Naive thymus-derived CD8-positive, alpha-beta T cell (primary cell): ENCODE measurements at regions not wholly inside any gene's neighbourhood (a gene's known extent, or its start where the extent isn't known, plus 50 kb on each side); places are given as distances from the start of the nearest gene placed in this dataset.

Experiments
- ATAC-seq, 2 donors: fragments of 150-1000 bp; cut with Tn5 transposase in 1 of 2; sonication (Bioruptor Pico), chemical (Tn5 transposase) in 1 of 2; 1 replicate in 1 of 2; 2 replicates in 1 of 2; pipeline ENCODE4 v1.10.0; 2021; ENCODE audit warnings: mild to moderate bottlenecking in 2 of 2, moderate library complexity in 2 of 2
- POLR2A ChIA-PET: fragments of 350-600 bp; sonication (Branson Sonifier 250); formaldehyde crosslinking; loops from one replicate; lab custom pipeline; 2021; ENCODE audit warnings: antibody characterized with exemption; lab: Charles Lee
- DNase-seq, 10 donors: peaks; one replicate each; pipeline versions ENCODE4 v3.0.0 to v3.0.0-alpha.2; 2020 to 2022
- H3K27ac Mint-ChIP-seq, 10 donors: one replicate each; pipeline ENCODE4 v1.8.0; 2020 to 2022; ENCODE audit warnings: mild to moderate bottlenecking in 10 of 10, mixed read lengths in 10 of 10, moderate library complexity in 4 of 10, inconsistent platforms in 1 of 10
- H3K27me3 Mint-ChIP-seq, 5 donors: one replicate each; pipeline ENCODE4 v1.8.0; 2021 to 2022; ENCODE audit warnings: mixed read lengths in 5 of 5
- H3K36me3 Mint-ChIP-seq, 3 donors: one replicate each; pipeline ENCODE4 v1.8.0; 2020 to 2022; ENCODE audit warnings: mixed read lengths in 3 of 3, mild to moderate bottlenecking in 2 of 3, inconsistent platforms in 1 of 3
- H3K4me1 Mint-ChIP-seq, 4 donors: one replicate each; pipeline ENCODE4 v1.8.0; 2021 to 2022; ENCODE audit warnings: mixed read lengths in 4 of 4
- H3K4me3 Mint-ChIP-seq, 10 donors: one replicate each; pipeline ENCODE4 v1.8.0; 2020 to 2022; ENCODE audit warnings: mild to moderate bottlenecking in 10 of 10, mixed read lengths in 10 of 10, moderate library complexity in 6 of 10, inconsistent platforms in 1 of 10
- H3K9me3 Mint-ChIP-seq, 9 donors: one replicate each; pipeline ENCODE4 v1.8.0; 2020 to 2022; ENCODE audit warnings: mixed read lengths in 9 of 9, mild to moderate bottlenecking in 3 of 9, inconsistent platforms in 1 of 9, moderate library complexity in 1 of 9

GRCh38 chr10:91032611-91033206 is 111.8 kb upstream of the ANKRD1 start:
- H3K4me1 Mint-ChIP-seq, result peaks cover 14 to 31% (median 26%) of the 10 kb centered on the region in 4 donors
- DNase-seq (no peak), ATAC-seq (no peak)
- H3K27ac Mint-ChIP-seq, result peak overlapping the region in 5 of 10 donors; percentile 30 to 85 (median 49)
- H3K36me3 Mint-ChIP-seq, result no peaks in the 10 kb centered on the region
- H3K9me3 Mint-ChIP-seq, result peaks cover 0 to 14% (median 2%) of the 10 kb centered on the region in 9 donors
- H3K27me3 Mint-ChIP-seq, result no peaks in the 10 kb centered on the region
- H3K4me3 Mint-ChIP-seq, result no peak overlapping the region
- POLR2A ChIA-PET, result no interaction called here

DNA sequence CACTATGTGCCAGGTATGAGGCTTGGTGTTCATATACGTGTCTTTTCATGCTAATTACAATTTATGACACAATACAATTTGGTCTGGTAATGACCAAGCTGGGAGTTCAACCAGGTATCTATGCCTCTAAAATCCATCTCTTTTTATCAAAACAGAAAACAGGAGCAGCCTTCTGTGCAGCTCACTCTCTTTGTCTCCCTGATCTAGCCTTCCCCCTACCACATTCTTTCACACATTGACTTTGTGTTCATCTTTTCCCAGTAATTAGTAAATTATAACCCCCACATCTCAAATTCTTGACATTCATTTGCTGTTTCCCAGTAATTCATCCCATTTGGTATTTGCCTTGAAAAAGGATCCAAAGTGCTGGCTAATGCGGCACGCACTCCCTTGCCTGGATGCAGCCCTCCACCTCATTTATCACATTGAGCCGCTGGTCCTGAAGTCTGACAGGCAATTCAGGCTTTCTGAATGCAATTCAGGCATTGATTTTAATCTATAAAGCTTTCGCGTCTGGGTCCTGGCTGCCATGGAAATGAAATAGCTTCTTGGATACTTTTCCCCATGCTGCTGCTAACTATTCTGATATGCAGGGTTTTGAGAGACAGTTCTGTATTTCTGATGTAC is 112.5 kb upstream of the ANKRD1 start:
- ATAC-seq (no peak), DNase-seq (no peak)
- POLR2A ChIA-PET, result interaction anchor here (1.4 to 1.5 kb wide), 2 partner anchors 27 to 130 kb away, joined by 5 to 10 read pairs; no protein-coding TSS in a partner anchor
- Mint-ChIP-seq H3K36me3 (no peaks in the 10 kb centered on the region), H3K4me1 (peaks cover 14 to 31% (median 26%) of the 10 kb centered on the region in 4 donors), H3K27ac (peak overlapping the region; percentile 80 to 98 (median 89)), H3K27me3 (no peaks in the 10 kb centered on the region), H3K9me3 (peaks cover 0 to 14% (median 2%) of the 10 kb centered on the region in 9 donors), H3K4me3 (peak overlapping the region in 6 of 10 donors; percentile 12 to 82 (median 70))

- Mint-ChIP-seq H3K36me3 (no peaks in the 10 kb centered on the region), H3K4me1 (peaks cover 16 to 31% (median 26%) of the 10 kb centered on the region in 4 donors), H3K27ac (peak overlapping the region; percentile 80 to 98 (median 89)), H3K4me3 (peak overlapping the region in 9 of 10 donors; percentile 8 to 82 (median 68)), H3K9me3 (peaks cover 0 to 14% (median 2%) of the 10 kb centered on the region in 9 donors), H3K27me3 (no peaks in the 10 kb centered on the region)
- peak; percentile 97 to 99 for ATAC-seq
- POLR2A ChIA-PET, result interaction anchor here (1.4 to 1.5 kb wide), 2 partner anchors 27 to 129 kb away, joined by 5 to 10 read pairs; no protein-coding TSS in a partner anchor
- peak in 9 of 10 donors; percentile 1 to 79 (median 50) for DNase-seq
Measured at GRCh38 chr10:91034042-91034441, 113.2 kb upstream of the ANKRD1 start.

DNA sequence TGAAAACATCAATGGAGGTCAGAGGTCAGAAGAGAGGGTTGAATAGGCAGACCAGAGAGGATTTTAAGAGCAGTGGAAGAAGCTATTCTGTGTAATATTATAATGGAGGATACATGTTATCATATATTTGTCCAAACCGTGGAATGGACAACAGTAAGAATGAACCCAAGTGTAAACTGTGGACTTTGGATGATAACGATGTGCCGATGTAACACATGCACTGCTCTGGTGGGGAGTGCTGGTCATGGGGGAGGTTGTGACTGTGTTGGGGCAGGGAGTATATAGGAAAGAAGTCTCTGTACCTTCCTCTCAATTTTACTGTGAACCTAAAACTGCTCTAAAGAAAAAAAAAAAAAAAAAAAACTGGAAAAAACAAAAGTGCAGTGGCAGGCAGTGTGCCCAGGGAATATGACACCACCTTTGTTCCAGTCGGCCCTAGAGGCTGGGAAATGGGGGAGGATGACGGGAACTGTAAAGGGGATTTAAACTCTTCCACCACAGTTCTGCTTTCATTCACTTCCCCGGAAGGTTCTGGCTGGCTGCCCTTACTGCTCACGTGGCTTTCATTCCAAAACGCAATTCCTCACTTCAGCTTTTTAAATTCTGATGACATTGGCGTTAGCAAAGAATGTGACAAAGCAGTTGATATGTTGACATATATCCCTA is 113.7 kb upstream of the ANKRD1 start:
- H3K27me3 Mint-ChIP-seq, result no peaks in the 10 kb centered on the region
- no peaks in the 10 kb centered on the region for H3K36me3 Mint-ChIP-seq
- POLR2A ChIA-PET, result interaction anchor here (1.4 to 1.5 kb wide), 2 partner anchors 28 to 129 kb away, joined by 5 to 10 read pairs; no protein-coding TSS in a partner anchor
- H3K27ac Mint-ChIP-seq, result peak overlapping the region; percentile 80 to 98 (median 89)
- DNase-seq, result no peak
- H3K9me3 Mint-ChIP-seq, result peaks cover 0 to 14% (median 2%) of the 10 kb centered on the region in 9 donors
- peak overlapping the region in 9 of 10 donors; percentile 8 to 82 (median 68) for H3K4me3 Mint-ChIP-seq
- peaks cover 16 to 31% (median 26%) of the 10 kb centered on the region in 4 donors for H3K4me1 Mint-ChIP-seq
- ATAC-seq, result no peak

DNA sequence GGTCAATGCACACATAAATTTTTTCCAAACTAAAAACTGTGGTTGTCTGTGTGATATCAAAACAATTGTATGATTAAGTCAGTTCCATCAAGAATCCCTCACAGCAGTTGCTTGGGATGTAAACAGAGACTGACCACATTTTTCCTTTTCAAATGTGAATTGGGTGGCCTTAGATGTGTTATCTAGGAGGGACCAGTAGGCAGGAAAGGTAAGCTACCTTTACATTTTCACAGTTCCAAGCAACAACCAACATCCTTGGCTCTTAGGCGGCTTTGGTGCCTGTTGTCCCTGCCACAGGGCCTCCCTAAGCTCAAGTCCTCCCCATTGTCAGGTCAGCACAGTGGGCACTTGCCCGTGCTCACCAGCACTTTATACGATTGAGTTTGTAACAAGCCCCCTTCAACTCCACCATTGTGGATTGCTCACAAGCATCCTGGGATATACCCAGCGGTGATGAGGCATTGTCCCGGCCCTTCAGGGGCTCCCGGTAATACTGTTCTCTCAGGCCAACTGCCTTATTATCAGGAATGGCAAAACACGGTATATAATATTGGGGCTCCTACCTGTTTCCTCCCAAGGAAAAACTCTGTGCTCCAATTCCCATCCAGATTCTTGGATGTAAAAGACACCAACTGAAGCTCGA is 114.9 kb upstream of the ANKRD1 start:
- Mint-ChIP-seq H3K27ac (no peak overlapping the region), H3K4me1 (peaks cover 16 to 31% (median 26%) of the 10 kb centered on the region in 4 donors)
- POLR2A ChIA-PET, result interaction anchor here (0.8 kb wide), 1 partner anchor 127 kb away, joined by 3 read pairs; no protein-coding TSS in a partner anchor

GRCh38 chr10:91036807-91037411 is 116.0 kb upstream of the ANKRD1 start:
- H3K27me3 Mint-ChIP-seq, result peaks cover 0 to under 1% (median 0%) of the 10 kb centered on the region in 5 donors
- H3K36me3 Mint-ChIP-seq, result no peaks in the 10 kb centered on the region
- peak overlapping the region in 1 of 10 donors; percentile 41 for H3K27ac Mint-ChIP-seq
- POLR2A ChIA-PET, result interaction anchor here (0.6 kb wide), 1 partner anchor 876 kb away, joined by 3 read pairs; no protein-coding TSS in a partner anchor
- peaks cover 15 to 26% (median 23%) of the 10 kb centered on the region in 4 donors for H3K4me1 Mint-ChIP-seq
- peaks cover 0 to 14% (median 2%) of the 10 kb centered on the region in 9 donors for H3K9me3 Mint-ChIP-seq
- no peak for DNase-seq
- no peak for ATAC-seq
- no peak overlapping the region for H3K4me3 Mint-ChIP-seq

More for the DNA sequence above, 114.9 kb upstream of the ANKRD1 start:
- H3K27me3 Mint-ChIP-seq, result no peaks in the 10 kb centered on the region
- ATAC-seq, result no peak
- no peak overlapping the region for H3K4me3 Mint-ChIP-seq
- H3K9me3 Mint-ChIP-seq, result peaks cover 0 to 14% (median 2%) of the 10 kb centered on the region in 9 donors
- H3K36me3 Mint-ChIP-seq, result no peaks in the 10 kb centered on the region
- no peak for DNase-seq

DNA sequence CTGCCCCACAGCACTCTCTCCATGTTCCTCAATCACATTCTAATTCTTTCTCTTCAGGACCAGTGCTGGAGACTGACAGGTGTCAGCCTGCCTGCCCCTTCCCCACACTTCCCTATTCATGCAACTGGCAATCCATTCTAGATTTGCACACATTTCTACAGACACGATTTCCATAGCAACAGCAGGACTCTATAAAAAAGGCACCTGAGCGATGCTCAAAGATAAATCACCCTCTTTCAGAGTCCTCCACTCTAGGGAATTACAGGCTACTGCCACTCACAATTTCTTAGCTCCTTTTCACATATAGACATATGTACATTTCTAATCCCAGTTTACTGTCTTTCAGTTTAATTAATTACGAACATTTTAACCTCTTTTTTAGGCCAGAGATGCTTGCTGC is 118.1 kb upstream of the ANKRD1 start:
- no peak for ATAC-seq
- Mint-ChIP-seq H3K9me3 (peaks cover 0 to 8% (median 2%) of the 10 kb centered on the region in 9 donors), H3K27ac (no peak overlapping the region), H3K4me1 (peaks cover 8 to 12% (median 9%) of the 10 kb centered on the region in 4 donors), H3K27me3 (peaks cover 0 to 4% (median 3%) of the 10 kb centered on the region in 5 donors), H3K4me3 (no peak overlapping the region), H3K36me3 (no peaks in the 10 kb centered on the region)
- POLR2A ChIA-PET, result no interaction called here
- no peak for DNase-seq

GRCh38 chr10:91040343-91040742 is 119.5 kb upstream of the ANKRD1 start:
- POLR2A ChIA-PET, result no interaction called here

DNA sequence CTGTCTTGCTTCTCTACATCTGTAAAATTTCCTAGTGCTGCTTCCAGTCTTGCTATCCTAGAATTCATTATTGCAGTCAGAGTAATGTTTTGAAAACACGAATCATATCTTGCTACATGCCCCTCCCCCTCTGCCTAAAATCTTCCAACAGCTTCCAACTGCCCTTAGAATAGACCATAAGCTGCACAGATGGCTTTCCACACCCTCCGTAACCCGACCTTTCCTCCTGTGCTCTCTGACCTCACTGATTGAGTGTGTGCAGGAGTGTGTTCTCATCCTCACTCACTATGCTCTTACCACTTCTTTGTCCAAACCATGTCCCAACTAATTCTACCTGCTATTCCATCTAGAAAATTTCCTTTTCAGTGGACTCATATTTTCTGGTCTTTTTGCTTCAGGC is 121.2 kb upstream of the ANKRD1 start:
- Mint-ChIP-seq H3K4me1 (peaks cover 0 to 4% (median 0%) of the 10 kb centered on the region in 4 donors), H3K27ac (no peak overlapping the region), H3K9me3 (peaks cover 0 to 2% (median 0%) of the 10 kb centered on the region in 9 donors), H3K36me3 (peaks cover 0 to 2% (median 0%) of the 10 kb centered on the region in 3 donors), H3K4me3 (no peak overlapping the region), H3K27me3 (peaks cover 0 to 6% (median 4%) of the 10 kb centered on the region in 5 donors)
- no peak for ATAC-seq
- DNase-seq, result no peak
- POLR2A ChIA-PET, result no interaction called here

More at GRCh38 chr10:91040343-91040742, 119.5 kb upstream of the ANKRD1 start:
- Mint-ChIP-seq H3K27me3 (peaks cover 0 to 4% (median 3%) of the 10 kb centered on the region in 5 donors), H3K36me3 (no peaks in the 10 kb centered on the region), H3K9me3 (no peaks in the 10 kb centered on the region), H3K27ac (no peak overlapping the region), H3K4me1 (peaks cover 0 to 4% (median under 1%) of the 10 kb centered on the region in 4 donors), H3K4me3 (no peak overlapping the region)
- ATAC-seq (no peak), DNase-seq (no peak)

DNA sequence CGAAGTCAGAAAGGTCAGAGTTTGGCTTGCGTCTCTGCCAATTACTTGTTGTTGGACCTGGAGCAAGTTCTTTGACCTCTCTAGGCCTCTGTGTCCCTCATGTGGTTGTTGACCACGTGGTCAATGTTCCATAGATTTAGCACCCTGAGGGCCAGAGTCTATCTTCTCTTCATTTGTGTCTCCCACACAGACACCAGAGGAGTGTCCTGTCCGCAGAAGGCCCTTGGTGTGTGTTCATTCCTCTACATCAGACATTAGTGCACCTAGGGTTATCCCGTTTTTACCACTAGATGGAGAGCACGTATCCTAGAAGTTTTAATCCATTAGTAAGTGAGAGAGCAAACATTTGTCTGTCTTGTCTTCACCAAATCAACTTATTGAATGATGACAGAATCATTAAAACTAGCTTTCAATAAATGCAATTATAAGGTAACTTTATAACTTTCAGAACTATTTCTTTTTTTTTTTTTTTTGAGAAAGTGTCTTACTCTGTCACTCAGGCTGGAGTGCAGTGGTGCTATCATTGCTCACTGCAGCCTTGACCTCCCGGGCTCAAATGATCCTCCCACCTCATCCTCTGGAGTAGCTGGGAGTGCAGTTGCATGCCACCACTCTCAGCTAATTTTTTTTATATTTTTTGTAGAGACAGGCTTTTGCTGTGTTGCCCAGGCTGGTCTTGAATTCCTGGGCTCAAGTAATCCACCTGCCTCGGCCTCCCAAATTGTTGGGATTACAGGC is 122.5 kb upstream of the ANKRD1 start:
- no peak for DNase-seq
- Mint-ChIP-seq H3K36me3 (peaks cover 0 to 2% (median 0%) of the 10 kb centered on the region in 3 donors), H3K9me3 (peaks cover 0 to 2% (median 0%) of the 10 kb centered on the region in 9 donors), H3K27ac (no peak overlapping the region), H3K4me1 (peaks cover 0 to 4% (median 0%) of the 10 kb centered on the region in 4 donors), H3K27me3 (peaks cover 0 to 6% (median 4%) of the 10 kb centered on the region in 5 donors), H3K4me3 (no peak overlapping the region)
- POLR2A ChIA-PET, result no interaction called here
- no peak for ATAC-seq

- peaks cover 0 to 2% (median 0%) of the 10 kb centered on the region in 9 donors for H3K9me3 Mint-ChIP-seq
- H3K4me3 Mint-ChIP-seq, result no peak overlapping the region
- POLR2A ChIA-PET, result no interaction called here
- H3K36me3 Mint-ChIP-seq, result peaks cover 0 to 2% (median 0%) of the 10 kb centered on the region in 3 donors
- ATAC-seq (no peak), DNase-seq (no peak)
- peaks cover 0 to 2% (median 0%) of the 10 kb centered on the region in 4 donors for H3K4me1 Mint-ChIP-seq
- no peak overlapping the region for H3K27ac Mint-ChIP-seq
- peaks cover 0 to 6% (median 4%) of the 10 kb centered on the region in 5 donors for H3K27me3 Mint-ChIP-seq
Measured at GRCh38 chr10:91046869-91047268, 126.0 kb upstream of the ANKRD1 start.
